DMS153 (cell line): ENCODE measurements at regions not wholly inside any gene's neighbourhood (a gene's known extent, or its start where the extent isn't known, plus 50 kb on each side); places are given as distances from the start of the nearest gene placed in this dataset.
"Not testable (repeated sequence)": the region's sequence is repeated elsewhere in the genome, so short reads cannot be mapped to it uniquely, and the experiment has no call there.

Experiments used
- DNase-seq: peaks from one replicate; lab custom pipeline; 2025; lab: John Stamatoyannopoulos, UW

- no peak for DNase-seq
These were observed 57.0 kb downstream of the RASL11A start for GRCh38 chr13:27327633-27328032.

DNA sequence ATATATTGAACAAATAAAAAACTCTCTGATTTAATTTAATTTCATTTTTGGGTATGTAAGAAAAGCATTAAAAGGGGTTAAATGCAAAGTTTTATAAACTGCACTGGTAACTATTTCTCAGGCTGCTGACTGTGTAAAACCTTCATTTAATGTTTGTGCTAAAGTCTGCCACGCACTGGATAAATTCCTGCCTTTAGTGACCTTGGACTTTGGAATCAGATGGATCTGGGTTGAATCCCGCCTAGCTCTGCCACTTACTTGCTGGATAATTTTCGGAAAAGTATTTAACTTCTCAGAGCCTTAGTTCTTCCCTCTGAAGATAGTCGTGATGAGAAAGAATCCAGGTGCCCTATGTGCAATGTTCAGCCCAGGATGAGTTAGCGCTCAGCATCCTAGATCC is 58.6 kb downstream of the RASL11A start:
- DNase-seq, result no peak

DNA sequence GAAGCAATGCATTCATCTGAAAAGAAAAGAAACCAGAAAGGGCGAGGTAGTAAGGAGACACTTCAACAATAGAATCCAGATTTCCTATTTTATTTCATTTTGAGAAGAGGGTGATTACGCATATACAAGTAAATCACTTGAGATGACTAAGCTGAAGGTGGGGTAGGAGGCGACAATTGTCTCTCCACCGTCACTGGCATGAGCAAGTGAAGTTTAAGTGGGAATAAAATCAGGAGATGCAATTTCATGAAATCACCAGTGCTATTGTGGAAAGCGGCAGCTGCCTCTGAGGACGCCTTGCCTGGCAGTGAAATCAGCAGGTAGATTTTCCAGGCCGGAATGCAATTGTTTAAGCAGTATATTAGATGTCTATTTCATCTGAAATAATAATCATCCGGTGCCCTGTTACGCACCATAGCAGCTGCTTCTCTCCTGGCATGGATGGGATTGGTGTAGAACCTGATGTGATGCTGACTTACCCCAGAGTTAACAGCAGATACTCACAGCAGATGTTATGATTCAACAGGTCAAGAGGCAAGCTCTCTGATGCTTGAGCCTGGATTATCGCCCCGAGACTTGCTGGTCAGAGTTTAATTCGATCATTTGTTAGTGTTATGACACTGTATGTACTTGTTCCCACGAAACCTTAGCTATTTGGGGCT is 64.3 kb downstream of the RASL11A start:
- DNase-seq, result peak; percentile 71

DNA sequence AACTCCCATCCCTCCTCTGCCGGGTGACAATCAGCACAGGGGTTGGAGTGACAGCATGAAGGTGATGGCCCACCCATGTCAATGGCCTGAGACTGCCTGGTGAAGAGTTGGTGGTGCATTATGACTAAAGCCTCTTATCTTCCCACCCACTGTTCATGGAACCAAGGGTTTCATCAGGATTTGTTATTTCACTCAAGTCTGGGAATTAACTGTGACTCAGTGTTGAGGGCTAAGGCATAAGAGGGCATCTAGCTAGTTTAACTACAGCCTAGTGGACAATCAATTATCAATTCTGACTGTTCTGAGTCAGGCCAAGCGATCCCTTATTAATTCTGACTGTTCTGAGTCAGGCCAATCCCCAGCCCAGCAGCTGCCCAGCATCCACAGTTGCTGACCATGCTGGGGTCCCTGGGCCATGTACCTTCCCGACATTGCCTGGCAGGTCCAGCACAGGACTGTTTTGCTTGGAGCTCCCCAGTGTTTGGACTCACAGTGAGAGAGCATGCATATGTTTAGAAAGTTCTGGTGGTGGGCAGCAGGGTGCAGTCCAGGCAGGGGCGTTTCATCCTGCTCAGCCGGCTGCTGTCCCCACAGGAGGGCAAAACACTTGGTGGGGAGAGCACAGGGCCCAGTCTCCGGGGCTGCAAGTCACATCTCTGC is 65.5 kb downstream of the RASL11A start:
- no peak for DNase-seq

DNA sequence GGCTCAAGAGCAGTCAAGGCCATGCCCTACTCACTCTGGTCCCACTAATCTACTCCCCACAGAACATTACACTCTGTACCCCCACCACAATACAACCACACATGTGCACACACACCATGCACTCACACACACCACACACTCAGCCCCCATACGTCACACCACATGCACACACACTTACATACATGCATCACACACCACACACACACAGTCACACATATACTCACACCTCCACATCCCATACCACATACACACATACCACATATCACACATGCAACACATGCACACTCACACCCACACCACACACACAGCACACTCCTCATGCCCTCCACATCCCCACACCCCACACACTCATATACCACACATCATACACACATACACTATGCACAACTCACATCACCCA is 67.6 kb downstream of the RASL11A start:
- no peak for DNase-seq

- no peak for DNase-seq
These were observed 68.2 kb downstream of the RASL11A start for GRCh38 chr13:27338816-27339215.

DNA sequence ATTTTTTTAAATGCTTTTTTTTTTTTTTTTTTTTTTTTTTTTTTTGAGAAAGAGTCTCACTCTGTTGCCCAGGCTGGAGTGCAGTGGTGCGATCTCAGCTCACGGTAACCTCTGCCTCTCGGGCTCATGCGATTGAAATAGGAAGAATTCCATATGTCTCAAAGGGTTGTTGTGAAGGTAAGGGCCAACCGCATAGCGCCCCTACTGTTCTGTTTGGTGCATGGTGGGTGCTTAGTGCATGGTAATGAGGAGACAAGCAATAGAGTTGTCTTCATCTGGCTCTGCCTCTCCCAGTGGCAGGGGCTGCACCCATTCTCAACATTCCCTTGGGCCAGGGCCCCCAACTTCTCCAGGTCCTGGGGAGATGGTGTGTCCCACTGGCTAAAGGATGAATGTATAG is 68.7 kb downstream of the RASL11A start:
- no peak for DNase-seq

GRCh38 chr13:27341616-27342015 is 71.0 kb downstream of the RASL11A start:
- DNase-seq, result peak; percentile 30

DNA sequence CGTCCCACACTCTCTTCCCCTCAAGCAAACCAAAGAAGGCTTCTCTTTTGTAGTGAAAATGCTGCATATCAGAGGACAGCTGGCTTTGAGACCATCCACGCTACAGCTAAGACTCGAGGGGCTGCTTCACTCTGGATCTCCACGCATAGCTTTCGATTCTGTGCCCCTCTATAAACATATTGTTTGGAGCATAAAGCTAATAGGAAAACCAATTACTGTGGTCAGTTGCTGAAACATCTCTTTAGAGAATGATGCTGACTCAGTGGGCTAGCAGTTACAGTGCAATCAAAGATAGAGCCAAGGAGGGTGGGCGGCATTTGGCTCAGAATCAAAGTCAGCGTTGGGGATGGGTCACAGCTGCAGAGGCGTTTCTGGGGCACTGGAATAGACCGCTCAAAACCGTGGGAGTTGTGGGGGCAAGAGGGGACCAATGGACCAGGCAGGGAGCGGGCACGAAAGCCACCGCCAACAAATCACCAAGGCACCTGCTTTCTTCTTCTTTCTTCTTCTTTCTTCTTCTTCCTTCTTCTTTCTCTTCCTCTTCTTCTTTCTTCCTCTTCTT is 76.7 kb downstream of the RASL11A start:
- DNase-seq, result no peak

GRCh38 chr13:27348461-27348860 is 76.0 kb upstream of the GTF3A start:
- DNase-seq, result no peak

GRCh38 chr13:27349458-27349857 is 75.0 kb upstream of the GTF3A start:
- DNase-seq, result no peak

DNA sequence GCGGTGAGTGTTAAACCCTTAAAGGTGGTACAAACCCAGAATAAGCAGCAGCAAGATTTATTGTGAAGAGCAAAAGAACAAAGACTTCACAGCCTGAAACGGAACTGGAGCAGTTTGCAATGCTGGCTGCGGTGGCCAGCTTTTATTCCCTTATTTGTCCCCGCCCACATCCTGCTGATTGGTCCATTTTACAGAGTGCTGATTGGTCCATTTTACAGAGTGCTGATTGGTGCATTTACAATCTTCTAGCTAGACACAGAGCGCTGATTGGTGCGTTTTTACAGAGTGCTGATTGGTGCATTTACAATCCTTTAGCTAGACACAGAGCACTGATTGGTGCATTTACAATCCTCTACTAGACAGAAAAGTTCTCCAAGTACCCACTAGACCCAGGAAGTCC is 73.6 kb upstream of the GTF3A start:
- not testable (repeated sequence) for DNase-seq

- no peak for DNase-seq
These were observed 71.7 kb upstream of the GTF3A start for GRCh38 chr13:27352698-27353097.

DNA sequence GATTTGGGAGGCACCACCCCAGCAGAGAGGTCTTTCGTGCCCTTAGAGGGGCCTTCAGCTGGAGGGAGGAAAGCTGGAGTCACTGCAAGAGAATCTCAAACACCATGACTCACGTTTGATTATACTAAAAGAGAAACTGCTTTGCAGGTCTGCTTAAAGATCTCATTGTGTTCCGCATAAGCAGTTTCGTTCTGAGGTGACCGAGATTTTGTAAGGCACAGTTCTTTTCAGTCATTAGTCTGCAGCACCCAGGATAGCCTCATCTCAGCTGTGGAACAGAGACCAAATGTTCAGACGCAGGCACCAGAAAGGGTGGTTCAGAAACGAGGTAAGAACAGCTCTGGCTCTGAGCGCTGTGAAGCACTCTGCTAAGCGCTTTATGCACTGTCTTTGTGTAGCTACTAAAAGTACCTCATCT is 71.2 kb upstream of the GTF3A start:
- no peak for DNase-seq

GRCh38 chr13:27353708-27354107 is 70.7 kb upstream of the GTF3A start:
- DNase-seq, result no peak

DNA sequence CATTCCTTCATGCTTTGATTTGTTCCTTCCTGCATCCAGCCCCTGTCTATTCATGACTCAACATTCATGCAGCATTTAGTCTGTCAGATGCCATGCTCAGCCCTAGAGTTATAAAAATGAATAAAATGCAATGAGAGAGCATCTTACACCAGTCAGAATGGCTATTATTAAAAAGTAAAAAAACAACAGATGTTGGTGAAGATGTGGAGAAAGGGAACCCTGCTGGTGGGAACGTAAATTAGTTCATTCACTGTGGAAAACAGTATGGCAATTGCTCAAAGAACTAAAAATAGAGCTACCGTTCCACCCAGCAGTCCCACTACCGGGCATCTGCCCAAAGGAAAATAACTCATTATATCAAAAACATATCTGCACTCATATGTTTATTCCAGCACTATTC is 70.0 kb upstream of the GTF3A start:
- DNase-seq, result no peak

GRCh38 chr13:27355894-27356293 is 68.5 kb upstream of the GTF3A start:
- no peak for DNase-seq

- DNase-seq, result no peak
These were observed 66.0 kb upstream of the GTF3A start for GRCh38 chr13:27358420-27358819.

DNA sequence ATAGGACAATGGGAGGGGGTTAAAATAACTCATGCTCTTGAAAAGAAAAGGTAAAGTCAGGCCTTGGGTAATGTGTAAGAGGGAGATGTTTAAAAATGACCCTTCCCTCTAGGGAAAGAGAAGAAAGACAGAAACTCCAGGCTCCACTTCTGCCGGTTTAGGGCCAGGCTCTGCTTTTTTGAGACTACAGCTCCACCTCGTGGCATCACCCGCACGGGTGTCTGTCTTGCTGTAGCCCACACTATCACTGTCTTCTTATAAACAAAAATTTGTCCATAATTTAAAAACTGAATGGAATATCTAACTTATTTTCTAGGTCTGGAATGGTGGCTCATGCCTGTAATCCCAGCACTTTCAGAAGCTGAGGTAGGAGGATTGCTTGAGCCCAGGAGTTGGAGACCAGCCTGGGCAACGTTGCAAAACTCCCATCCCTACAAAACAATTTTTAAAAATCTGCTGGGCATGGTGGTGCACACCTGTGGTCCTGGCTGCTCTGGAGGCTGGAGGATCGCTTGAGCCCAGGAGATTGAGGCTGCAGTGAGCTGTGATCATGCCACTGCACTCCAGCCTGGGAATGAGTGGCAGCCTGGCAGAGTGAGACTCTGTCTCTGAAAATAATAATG is 65.1 kb upstream of the GTF3A start:
- no peak for DNase-seq

DNA sequence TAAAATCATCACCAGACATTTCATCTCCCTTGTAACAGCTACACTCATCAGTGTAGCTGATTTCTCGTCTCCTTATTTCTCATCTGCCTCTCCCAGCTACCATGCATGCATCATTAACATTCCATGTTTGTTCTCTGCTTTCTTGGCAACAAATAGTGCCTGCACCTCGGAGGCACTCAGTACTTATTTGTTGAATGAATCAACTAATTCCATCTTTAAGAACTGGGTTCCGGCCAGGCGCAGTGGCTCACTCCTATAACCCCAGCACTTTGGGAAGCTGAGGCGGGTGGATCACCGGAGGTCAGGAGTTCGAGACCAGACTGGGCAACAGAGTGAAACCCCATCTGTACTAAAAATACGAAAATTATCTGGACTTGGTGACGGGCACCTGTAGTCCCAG is 63.9 kb upstream of the GTF3A start:
- no peak for DNase-seq

GRCh38 chr13:27362064-27362751 is 62.2 kb upstream of the GTF3A start:
- peak; percentile 88 for DNase-seq

- DNase-seq, result not testable (repeated sequence)
These were observed 60.8 kb upstream of the GTF3A start for GRCh38 chr13:27363637-27364036.

- peak; percentile 17 for DNase-seq
These were observed 56.8 kb upstream of the GTF3A start for GRCh38 chr13:27367570-27367969.
